ENCODE measurements at regions not wholly inside any gene's neighbourhood (a gene's known extent, or its start where the extent isn't known, plus 50 kb on each side); places are given as distances from the start of the nearest gene placed in this dataset.

DNA sequence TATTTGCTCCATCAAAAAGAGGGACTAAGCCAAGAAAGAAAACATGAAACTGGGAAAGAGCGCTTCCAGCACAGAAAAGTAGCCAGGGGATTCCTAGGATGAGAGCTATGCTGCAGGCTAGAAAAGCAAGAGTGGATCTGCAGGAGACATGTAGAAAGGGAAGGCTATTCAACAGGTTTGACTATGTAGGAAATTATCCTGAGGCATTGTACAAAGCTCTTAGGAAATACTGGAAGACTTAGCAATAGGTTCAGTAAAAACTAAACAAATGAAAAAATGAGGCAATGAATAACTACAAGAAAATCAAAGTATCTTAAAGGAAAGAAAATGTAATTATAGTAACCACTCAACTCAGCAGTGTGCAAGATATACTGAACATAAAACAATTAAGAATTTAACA lies 178.7 kb upstream of the FOXN2 start:
- TF ChIP-seq ZBTB7A (IDR thresholded peaks at IDR 0.05; ENCODE audit: low read depth) (no peak), EP300 (IDR thresholded peaks at IDR 0.05; ENCODE audit: borderline replicate concordance) (no peak)
